ENCODE measurements at regions not wholly inside any gene's neighbourhood (a gene's known extent, or its start where the extent isn't known, plus 50 kb on each side); places are given as distances from the start of the nearest gene placed in this dataset.

DNA sequence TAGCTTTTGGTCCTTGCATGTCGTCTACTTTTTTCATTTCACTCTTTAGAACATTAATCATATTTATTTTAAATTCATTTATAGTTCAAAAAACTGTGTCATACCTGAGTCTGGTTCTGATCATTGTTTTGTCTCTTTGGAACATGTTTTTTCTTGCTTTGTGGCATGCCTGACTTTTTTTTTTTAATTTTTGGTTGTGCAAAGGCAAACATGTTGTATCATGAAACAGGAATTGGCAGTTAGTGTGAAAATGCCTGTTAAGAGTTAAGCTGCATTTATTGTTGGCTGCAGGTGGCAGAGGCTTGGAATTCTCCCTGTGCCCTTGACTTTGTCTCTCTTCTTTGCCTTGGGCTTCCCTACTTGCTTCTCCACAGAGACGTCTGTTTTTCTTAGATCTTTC, 525.0 kb upstream of the ADARB2 start:
- no peak for DNase-seq

GRCh38 chr10:2256241-2256640, 518.9 kb upstream of the ADARB2 start:
- DNase-seq: no peak

GRCh38 chr10:2252096-2252495, 514.8 kb upstream of the ADARB2 start:
- DNase-seq: no peak

GRCh38 chr10:2251631-2252030, 514.3 kb upstream of the ADARB2 start:
- DNase-seq: no peak

GRCh38 chr10:2246747-2247146, 509.4 kb upstream of the ADARB2 start:
- no peak for DNase-seq

DNA sequence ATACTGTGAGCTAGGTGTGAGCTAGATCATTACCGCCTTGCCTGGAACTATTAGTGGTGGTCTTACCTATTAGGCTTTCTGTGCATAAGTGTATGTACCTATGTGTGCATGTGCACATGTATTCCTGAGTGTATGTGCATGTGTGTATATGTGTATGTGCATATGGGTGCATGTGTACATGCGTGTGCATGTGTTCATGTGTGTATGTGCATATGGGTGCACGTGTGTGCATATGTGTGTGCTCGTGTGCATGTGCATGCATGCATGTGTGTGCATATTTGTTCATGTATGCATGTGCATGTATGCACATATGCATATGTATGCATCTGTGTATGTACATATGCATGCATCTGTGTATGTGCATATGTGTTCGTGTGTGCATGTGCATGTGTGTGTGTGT, 508.3 kb upstream of the ADARB2 start:
- DNase-seq: no peak

- DNase-seq: no peak
Observed at GRCh38 chr10:2244471-2244870, 507.1 kb upstream of the ADARB2 start.

- DNase-seq: no peak
Observed at GRCh38 chr10:2236876-2237275, 499.6 kb upstream of the ADARB2 start.

- no peak for DNase-seq
Observed at GRCh38 chr10:2232479-2232878, 495.2 kb upstream of the ADARB2 start.

DNA sequence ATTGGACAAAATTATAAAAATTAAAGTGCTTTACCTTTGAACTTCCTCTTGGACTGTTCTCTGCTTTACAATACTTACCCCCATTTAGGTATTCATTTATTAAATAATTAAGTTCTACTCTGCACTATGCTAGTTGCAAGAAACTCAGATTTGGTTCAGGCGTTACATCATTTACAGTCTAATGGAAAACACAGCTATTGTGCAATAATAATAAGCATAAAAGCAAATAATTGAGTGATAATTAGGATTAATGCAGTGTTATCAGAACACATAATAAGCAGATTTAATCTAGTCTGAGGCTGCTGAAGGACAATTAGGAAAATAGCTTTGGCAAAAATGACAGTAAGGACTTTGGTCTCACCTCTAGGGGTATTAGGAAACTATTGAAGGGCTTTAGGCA, 493.2 kb upstream of the ADARB2 start:
- DNase-seq: no peak

DNA sequence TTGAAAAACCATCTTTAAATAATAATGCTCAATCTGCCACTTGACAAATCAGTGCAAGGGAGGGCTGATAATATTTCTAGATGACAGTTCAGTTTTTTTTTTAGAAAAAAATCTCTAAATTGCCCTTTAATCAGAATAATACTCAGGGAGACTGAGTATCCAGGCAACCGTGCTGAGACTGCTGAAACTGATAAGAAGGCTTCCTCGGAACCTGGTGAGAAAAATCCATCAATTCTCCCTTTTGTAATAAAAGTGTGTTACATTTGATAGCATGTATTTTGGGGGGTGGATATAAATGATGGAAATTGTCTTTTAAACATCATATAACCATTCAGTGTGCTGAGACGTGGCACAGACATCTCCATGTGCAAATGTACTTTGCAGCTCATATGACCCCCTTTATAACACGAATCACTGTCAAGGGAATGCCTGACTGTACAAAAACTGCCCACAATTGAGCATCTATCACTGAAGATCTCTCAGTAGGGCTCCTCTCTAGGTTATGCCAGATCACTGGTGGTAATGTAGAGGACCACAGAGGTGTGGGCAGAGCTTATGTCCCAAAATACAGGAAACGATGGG, 491.1 kb upstream of the ADARB2 start:
- no peak for DNase-seq

GRCh38 chr10:2225609-2226008, 488.3 kb upstream of the ADARB2 start:
- DNase-seq: no peak

- no peak for DNase-seq
Observed at GRCh38 chr10:2223548-2224320, 486.4 kb upstream of the ADARB2 start.

DNA sequence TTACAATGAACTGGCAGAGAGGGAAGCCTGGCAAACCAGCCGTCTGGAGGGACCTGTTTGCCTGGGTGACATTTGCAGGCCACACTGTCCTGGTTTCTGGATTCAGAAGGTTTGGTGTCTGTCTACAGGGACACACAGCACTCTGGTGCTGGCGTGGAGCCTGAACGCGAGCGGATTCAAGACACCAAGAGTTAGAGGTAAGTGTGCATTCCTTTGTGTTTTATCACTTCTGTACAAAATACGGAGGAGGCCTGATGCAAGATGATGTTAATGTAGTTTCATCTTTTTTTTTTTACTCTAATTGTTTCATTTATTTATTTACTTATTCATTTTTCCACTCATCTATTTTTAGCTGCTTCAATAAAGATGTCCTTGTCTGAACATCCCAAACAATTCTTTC, 485.3 kb upstream of the ADARB2 start:
- no peak for DNase-seq

DNA sequence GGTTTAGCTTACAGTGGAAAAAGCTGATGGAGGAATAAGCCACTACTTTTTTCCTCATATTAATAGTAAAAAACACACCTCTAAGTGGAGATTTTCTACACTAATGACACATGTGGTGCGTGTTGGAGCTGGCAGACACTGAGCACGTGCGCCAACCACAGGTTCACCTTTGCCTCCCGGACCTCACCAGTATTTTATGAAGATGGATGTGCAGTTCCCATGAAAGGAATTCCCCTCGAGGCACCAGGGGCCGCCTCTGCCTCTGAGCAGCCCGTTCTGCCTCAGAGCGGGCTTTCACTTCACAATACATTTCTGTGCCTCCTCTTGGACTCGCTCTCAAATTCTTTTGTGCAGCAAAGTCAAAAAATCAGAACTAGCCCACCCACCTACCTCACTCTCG, 477.5 kb upstream of the ADARB2 start:
- no peak for DNase-seq

DNA sequence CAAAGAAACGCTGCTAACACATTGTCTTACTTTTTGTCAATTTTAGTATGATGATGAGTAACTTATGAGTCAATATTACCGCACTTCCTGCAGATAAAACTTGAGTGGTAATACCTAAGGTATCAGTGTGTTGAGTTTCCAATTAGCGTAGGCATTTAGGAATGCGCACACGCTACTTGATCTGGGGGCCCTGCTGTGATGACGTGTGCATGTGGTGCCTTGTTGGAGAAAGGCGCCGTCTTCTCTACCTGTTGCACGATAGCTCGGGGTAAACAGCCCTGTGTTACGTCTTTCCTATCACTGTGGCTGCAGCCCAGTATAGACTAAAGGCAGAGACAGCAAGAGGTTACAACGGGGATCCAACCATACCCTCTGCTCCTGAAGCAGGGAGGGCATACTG, 476.8 kb upstream of the ADARB2 start:
- DNase-seq: no peak

- no peak for DNase-seq
Observed at GRCh38 chr10:2212244-2212834, 475.0 kb upstream of the ADARB2 start.

- DNase-seq: no peak
Observed at GRCh38 chr10:2210088-2210487, 472.8 kb upstream of the ADARB2 start.

- DNase-seq: no peak
Observed at GRCh38 chr10:2208106-2208505, 470.8 kb upstream of the ADARB2 start.

DNA sequence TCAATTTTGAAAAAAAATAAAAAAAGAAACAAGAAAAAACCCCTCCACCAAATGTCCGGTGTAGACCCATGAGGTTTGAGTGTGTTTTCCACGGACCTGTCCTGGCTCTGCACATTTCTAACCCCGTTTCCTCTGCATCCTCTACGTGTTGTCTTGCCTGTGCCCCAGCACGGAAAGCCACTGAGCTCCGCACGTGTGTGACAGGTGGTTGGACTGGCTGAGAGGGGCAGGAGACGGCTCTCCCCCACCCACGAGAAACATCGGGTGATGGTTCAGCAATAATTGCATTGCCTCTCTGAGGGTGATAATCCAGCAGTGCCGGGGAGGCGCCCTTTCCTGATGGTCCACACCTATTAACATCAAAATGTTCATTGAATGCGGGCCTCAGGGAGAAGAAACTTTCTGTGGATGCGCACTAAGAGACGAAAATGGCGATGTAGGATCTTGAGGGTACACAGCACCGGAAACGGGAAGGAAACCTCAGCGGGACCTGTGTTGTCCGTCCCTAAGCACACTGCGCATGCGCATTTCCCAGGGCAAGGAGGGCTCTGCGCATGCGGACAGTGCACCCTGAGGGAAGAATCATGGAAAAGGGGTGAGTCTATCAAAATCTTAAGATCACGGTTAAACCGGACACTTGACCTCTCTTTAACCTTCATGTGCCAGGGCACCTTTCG, 470.1 kb upstream of the ADARB2 start:
- no peak for DNase-seq

- DNase-seq: no peak
Observed at GRCh38 chr10:2205406-2205805, 468.1 kb upstream of the ADARB2 start.

DNA sequence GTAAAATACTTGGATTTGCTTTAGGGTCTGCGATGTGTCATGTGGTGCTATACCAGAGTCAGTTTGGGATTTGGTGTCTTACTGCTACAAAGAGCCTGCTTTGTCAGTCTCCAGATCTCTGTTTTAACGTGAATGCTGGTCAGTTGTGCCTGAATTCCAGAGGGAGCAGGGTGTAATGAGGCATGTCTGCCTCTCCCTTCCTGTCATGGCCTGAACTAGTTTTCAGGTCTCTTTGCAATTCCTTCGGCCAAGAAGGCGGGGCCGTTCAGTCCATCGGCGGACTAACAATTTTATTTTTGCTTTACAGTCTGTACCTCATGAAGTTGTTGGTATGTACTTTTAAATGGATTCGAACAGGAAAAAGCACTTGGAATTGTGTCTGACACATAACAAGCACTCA, 465.1 kb upstream of the ADARB2 start:
- DNase-seq: peak; percentile 18

DNA sequence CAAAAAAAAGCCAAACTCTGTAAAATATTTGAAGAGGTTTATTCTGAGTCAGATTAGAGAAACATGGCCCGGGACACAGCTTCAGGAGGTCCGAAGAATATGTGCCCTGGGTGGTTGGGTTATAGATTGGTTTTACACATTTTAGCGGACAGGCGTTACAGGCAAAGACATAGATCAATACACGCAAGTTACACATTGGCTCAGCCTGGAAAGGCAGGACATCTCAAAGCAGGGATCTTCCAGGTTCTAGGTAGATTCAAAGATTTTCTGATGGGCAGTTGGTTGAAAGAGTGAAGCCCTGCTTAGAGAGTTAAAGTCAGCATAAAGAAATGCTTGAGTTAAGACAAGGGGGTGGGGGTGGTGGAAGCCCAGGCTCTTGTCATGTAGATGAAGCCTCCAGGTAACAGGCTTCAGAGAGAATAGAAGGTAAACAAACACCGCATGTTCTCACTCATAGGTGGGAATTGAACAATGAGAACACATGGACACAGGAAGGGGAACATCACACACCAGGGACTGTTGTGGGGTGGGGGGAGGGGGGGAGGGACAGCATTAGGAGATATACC, 464.3 kb upstream of the ADARB2 start:
- no peak for DNase-seq
